HCT116 (cell line): ENCODE measurements at regions not wholly inside any gene's neighbourhood (a gene's known extent, or its start where the extent isn't known, plus 50 kb on each side); places are given as distances from the start of the nearest gene placed in this dataset.

Source experiments
- ATAC-seq: fragments of 200-7000 bp; cut with Tn5 transposase; 2 replicates; pipeline ENCODE4 v1.9.1; 2020; ENCODE audit warnings: mild to moderate bottlenecking, moderate library complexity
- BruUV-seq: library from RNA; stranded (reverse); fragments of 400-500 nt; replicated peaks from 2 replicates; lab custom pipeline; 2021; lab: Mats Ljungman, UMichigan
- CTCF ChIA-PET: fragments of 300-600 bp; sonication (Branson Sonifier 250); formaldehyde crosslinking; loops from one replicate; lab custom pipeline; 2021; ENCODE audit warnings: antibody characterized with exemption; lab: Charles Lee
- POLR2A ChIA-PET: fragments of 300-600, 350-600 bp; sonication (Branson Sonifier 250); formaldehyde crosslinking; loops from one replicate; lab custom pipeline; 2021; ENCODE audit warnings: antibody characterized with exemption; lab: Charles Lee
- RAD21 ChIA-PET, 2 experiments: fragments of 300-600 bp; sonication (Branson Sonifier 250); formaldehyde crosslinking; loops; one replicate each; lab custom pipeline; 2023; ENCODE audit warnings: low total read pairs in 2 of 2; ENCODE audit not compliant: uncharacterized antibody in 2 of 2, unreplicated experiment in 2 of 2, low non-redundant PET in 1 of 2; lab: Charles Lee
- DNase-seq: peaks from one replicate; pipeline ENCODE4 v3.0.0-alpha.2; 2010; ENCODE audit warnings: low read depth, low spot score
- H2AFZ ChIP-seq: fragments of 200-600 bp; shearing (Covaris generic), sonication (generic); 2 replicates; pipeline ENCODE4 v1.6.1; 2017; ENCODE audit warnings: low read depth, mixed run types, mixed read lengths, antibody characterized with exemption, low read length; ENCODE audit not compliant: poor library complexity, severe bottlenecking
- H3K27ac ChIP-seq: 2 replicates; pipeline ENCODE4 v1.5.1; 2012; ENCODE audit warnings: low read depth, low read length
- H3K27me3 ChIP-seq: fragments of 200-600 bp; sonication (generic); 2 replicates; pipeline ENCODE4 v1.6.1; 2016; ENCODE audit warnings: mixed run types, low read length, mixed read lengths; ENCODE audit not compliant: insufficient read depth
- H3K36me3 ChIP-seq, 2 experiments: fragments of 200-500 bp in 1 of 2; fragments of 200-600 bp in 1 of 2; sonication (Bioruptor generic) in 1 of 2; sonication (generic) in 1 of 2; 2 replicates each; pipeline versions ENCODE4 v1.5.1 to v1.6.1; 2014 to 2016; ENCODE audit warnings: low read length in 2 of 2, inconsistent platforms in 1 of 2, mixed read lengths in 1 of 2, mixed run types in 1 of 2; ENCODE audit not compliant: insufficient read depth in 2 of 2, control insufficient read depth in 1 of 2
- H3K4me1 ChIP-seq, 2 experiments: fragments of 200-600 bp in 1 of 2; sonication (generic) in 1 of 2; 2 replicates each; pipeline versions ENCODE4 v1.5.1 to v1.6.1; 2012 to 2017; ENCODE audit warnings: low read length in 2 of 2, inconsistent platforms in 1 of 2, mild to moderate bottlenecking in 1 of 2, mixed read lengths in 1 of 2, mixed run types in 1 of 2, moderate library complexity in 1 of 2; ENCODE audit not compliant: insufficient read depth in 2 of 2, control insufficient read depth in 1 of 2
- H3K4me2 ChIP-seq: fragments of 200-600 bp; sonication (generic); 2 replicates; pipeline ENCODE4 v1.6.1; 2017; ENCODE audit warnings: mixed run types, low read length, mixed read lengths
- H3K4me3 ChIP-seq, 2 experiments: fragments of 200-600 bp in 1 of 2; sonication (generic) in 1 of 2; replicated peaks in 1 of 2; 2 replicates each; pipeline ENCODE4 v1.5.1; 2011 to 2016; ENCODE audit warnings: low read length in 2 of 2, control low read depth in 1 of 2, low read depth in 1 of 2, mild to moderate bottlenecking in 1 of 2, mixed read lengths in 1 of 2, mixed run types in 1 of 2
- H3K79me2 ChIP-seq: fragments of 200-600 bp; sonication (generic); 2 replicates; pipeline ENCODE4 v1.6.1; 2017; ENCODE audit warnings: mild to moderate bottlenecking, mixed run types, low read length, moderate library complexity, mixed read lengths; ENCODE audit not compliant: insufficient read depth
- H3K9ac ChIP-seq: fragments of 200-600 bp; sonication (generic); 2 replicates; pipeline ENCODE4 v1.6.1; 2016; ENCODE audit warnings: low read length, mixed read lengths
- H3K9me2 ChIP-seq: fragments of 200-600 bp; sonication (generic), shearing (Covaris generic); 2 replicates; pipeline ENCODE4 v1.6.1; 2017; ENCODE audit warnings: mixed run types, mild to moderate bottlenecking, moderate library complexity; ENCODE audit not compliant: insufficient read depth
- H3K9me3 ChIP-seq, 2 experiments: fragments of 200-500 bp in 1 of 2; fragments of 200-600 bp in 1 of 2; sonication (Bioruptor generic) in 1 of 2; sonication (generic) in 1 of 2; 2 replicates each; pipeline ENCODE4 v1.6.1; 2014 to 2017; ENCODE audit warnings: low read length in 2 of 2, mixed read lengths in 2 of 2, inconsistent platforms in 1 of 2, low read depth in 1 of 2, mild to moderate bottlenecking in 1 of 2, mixed run types in 1 of 2, moderate library complexity in 1 of 2; ENCODE audit not compliant: control insufficient read depth in 1 of 2, insufficient read depth in 1 of 2
- H4K20me1 ChIP-seq: fragments of 200-600 bp; sonication (generic), shearing (Covaris generic); 2 replicates; pipeline ENCODE4 v1.6.1; 2017; ENCODE audit warnings: mixed run types, mild to moderate bottlenecking, moderate library complexity; ENCODE audit not compliant: insufficient read depth
- CBX3 ChIP-seq: IDR thresholded peaks from 2 replicates; pipeline ENCODE4 v1.6.1; 2012; ENCODE audit warnings: low read depth
- EGR1 ChIP-seq: IDR thresholded peaks from 2 replicates; pipeline ENCODE4 v1.6.1; 2012; ENCODE audit warnings: low read depth
- ELF1 ChIP-seq: IDR thresholded peaks from 2 replicates; pipeline ENCODE4 v1.6.1; 2012; ENCODE audit warnings: low read depth, borderline replicate concordance
- EZH2phosphoT487 ChIP-seq: fragments of 200-600 bp; IDR thresholded peaks from 2 replicates; pipeline ENCODE4 v1.6.1; 2018; ENCODE audit warnings: antibody characterized with exemption, borderline replicate concordance
- JUND ChIP-seq: IDR thresholded peaks from 2 replicates; pipeline ENCODE4 v1.6.1; 2012
- POLR2A ChIP-seq: IDR thresholded peaks from 2 replicates; pipeline ENCODE4 v1.7.0; 2011; ENCODE audit warnings: borderline replicate concordance; ENCODE audit not compliant: insufficient read depth, insufficient read length; ENCODE audit errors: extremely low read depth
- RAD21 ChIP-seq: IDR thresholded peaks from 2 replicates; pipeline ENCODE4 v1.6.1; 2012; ENCODE audit warnings: low read depth, mild to moderate bottlenecking
- SP1 ChIP-seq: IDR thresholded peaks from 2 replicates; pipeline ENCODE4 v1.6.1; 2012; ENCODE audit warnings: low read depth
- SRF ChIP-seq: IDR thresholded peaks from 2 replicates; pipeline ENCODE4 v1.6.1; 2012; ENCODE audit warnings: low read depth
- TCF7L2 ChIP-seq: IDR thresholded peaks from 2 replicates; pipeline ENCODE4 v1.7.0; 2011; ENCODE audit warnings: borderline replicate concordance, inconsistent platforms; ENCODE audit not compliant: insufficient read depth, insufficient read length; ENCODE audit errors: extremely low read depth
- YY1 ChIP-seq: IDR thresholded peaks from 2 replicates; pipeline ENCODE4 v1.6.1; 2011; ENCODE audit warnings: low read length, low read depth, moderate library complexity, mild to moderate bottlenecking; ENCODE audit not compliant: insufficient replicate concordance; ENCODE audit errors: extremely low read depth
- ZFX ChIP-seq: fragments of 450-650 bp; IDR thresholded peaks from 2 replicates; pipeline ENCODE4 v1.6.1; 2017
- intact Hi-C: fragments of 100-400 bp; cut with micrococcal nuclease; formaldehyde crosslinking; loops from 2 replicates; pipeline ENCODE4 v1.10.0; 2022
- TF ChIP-seq, protein P1 (sequence below): IDR thresholded peaks from 2 replicates; pipeline ENCODE4 v1.6.1; 2012
- TF ChIP-seq, protein P2 (sequence below): IDR thresholded peaks from 2 replicates; pipeline ENCODE4 v1.6.1; 2011; ENCODE audit warnings: mild to moderate bottlenecking, low read length, moderate library complexity; ENCODE audit not compliant: insufficient replicate concordance; ENCODE audit errors: extremely low read depth
- TF ChIP-seq, protein P3 (sequence below): IDR thresholded peaks from 2 replicates; pipeline ENCODE4 v1.6.1; 2012; ENCODE audit warnings: low read depth

DNA sequence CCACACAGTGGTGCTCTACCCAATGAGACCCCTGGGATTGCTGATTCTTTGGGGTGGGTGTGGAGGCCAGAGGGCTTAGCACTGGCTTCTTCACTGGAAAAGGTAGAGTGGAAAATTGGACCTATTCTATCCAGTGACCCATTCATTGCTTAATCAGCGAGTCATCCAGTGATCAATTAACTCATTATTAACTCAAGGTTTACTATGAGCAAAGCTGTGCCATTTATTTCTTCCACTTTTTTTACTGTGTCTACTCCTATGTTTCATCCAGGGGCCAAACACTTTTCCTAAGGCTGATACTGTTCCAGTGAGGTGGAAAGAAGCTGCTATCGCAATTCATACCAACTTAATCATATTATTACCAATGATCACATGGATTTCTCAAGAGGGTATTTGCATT is 363.9 kb downstream of the RPS6KC1 start:
- H3K79me2 ChIP-seq = no peaks in the 10 kb centered on the region
- no peak overlapping the region for H3K27ac ChIP-seq
- no peaks in the 10 kb centered on the region for H3K9me3 ChIP-seq
- H2AFZ ChIP-seq = no peak overlapping the region
- H3K27me3 ChIP-seq = peaks cover 7% of the 10 kb centered on the region; the same call in 1 of the 2 replicates
- no peaks in the 10 kb centered on the region for H4K20me1 ChIP-seq
- DNase-seq (no peak), ATAC-seq (no peak)
- no peak overlapping the region for H3K9ac ChIP-seq
- no peak overlapping the region for H3K4me2 ChIP-seq
- H3K4me3 ChIP-seq = no peak overlapping the region
- RAD21 ChIA-PET = no interaction called here
- H3K4me1 ChIP-seq = no peaks in the 10 kb centered on the region
- CTCF ChIA-PET = no interaction called here
- intact Hi-C loops = no loop called here
- POLR2A ChIA-PET = no interaction called here
- no peaks in the 10 kb centered on the region for H3K36me3 ChIP-seq
- TF ChIP-seq JUND (no peak), SP1 (no peak), YY1 (no peak), EGR1 (no peak), CBX3 (no peak), SRF (no peak), TCF7L2 (no peak), RAD21 (no peak), POLR2A (no peak), ELF1 (no peak), EZH2phosphoT487 (no peak), ZFX (no peak)
- TF ChIP-seq, protein P1, sequence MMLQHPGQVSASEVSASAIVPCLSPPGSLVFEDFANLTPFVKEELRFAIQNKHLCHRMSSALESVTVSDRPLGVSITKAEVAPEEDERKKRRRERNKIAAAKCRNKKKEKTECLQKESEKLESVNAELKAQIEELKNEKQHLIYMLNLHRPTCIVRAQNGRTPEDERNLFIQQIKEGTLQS = no peak
- TF ChIP-seq, protein P2, sequence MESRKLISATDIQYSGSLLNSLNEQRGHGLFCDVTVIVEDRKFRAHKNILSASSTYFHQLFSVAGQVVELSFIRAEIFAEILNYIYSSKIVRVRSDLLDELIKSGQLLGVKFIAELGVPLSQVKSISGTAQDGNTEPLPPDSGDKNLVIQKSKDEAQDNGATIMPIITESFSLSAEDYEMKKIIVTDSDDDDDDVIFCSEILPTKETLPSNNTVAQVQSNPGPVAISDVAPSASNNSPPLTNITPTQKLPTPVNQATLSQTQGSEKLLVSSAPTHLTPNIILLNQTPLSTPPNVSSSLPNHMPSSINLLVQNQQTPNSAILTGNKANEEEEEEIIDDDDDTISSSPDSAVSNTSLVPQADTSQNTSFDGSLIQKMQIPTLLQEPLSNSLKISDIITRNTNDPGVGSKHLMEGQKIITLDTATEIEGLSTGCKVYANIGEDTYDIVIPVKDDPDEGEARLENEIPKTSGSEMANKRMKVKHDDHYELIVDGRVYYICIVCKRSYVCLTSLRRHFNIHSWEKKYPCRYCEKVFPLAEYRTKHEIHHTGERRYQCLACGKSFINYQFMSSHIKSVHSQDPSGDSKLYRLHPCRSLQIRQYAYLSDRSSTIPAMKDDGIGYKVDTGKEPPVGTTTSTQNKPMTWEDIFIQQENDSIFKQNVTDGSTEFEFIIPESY = no peak
- TF ChIP-seq, protein P3, sequence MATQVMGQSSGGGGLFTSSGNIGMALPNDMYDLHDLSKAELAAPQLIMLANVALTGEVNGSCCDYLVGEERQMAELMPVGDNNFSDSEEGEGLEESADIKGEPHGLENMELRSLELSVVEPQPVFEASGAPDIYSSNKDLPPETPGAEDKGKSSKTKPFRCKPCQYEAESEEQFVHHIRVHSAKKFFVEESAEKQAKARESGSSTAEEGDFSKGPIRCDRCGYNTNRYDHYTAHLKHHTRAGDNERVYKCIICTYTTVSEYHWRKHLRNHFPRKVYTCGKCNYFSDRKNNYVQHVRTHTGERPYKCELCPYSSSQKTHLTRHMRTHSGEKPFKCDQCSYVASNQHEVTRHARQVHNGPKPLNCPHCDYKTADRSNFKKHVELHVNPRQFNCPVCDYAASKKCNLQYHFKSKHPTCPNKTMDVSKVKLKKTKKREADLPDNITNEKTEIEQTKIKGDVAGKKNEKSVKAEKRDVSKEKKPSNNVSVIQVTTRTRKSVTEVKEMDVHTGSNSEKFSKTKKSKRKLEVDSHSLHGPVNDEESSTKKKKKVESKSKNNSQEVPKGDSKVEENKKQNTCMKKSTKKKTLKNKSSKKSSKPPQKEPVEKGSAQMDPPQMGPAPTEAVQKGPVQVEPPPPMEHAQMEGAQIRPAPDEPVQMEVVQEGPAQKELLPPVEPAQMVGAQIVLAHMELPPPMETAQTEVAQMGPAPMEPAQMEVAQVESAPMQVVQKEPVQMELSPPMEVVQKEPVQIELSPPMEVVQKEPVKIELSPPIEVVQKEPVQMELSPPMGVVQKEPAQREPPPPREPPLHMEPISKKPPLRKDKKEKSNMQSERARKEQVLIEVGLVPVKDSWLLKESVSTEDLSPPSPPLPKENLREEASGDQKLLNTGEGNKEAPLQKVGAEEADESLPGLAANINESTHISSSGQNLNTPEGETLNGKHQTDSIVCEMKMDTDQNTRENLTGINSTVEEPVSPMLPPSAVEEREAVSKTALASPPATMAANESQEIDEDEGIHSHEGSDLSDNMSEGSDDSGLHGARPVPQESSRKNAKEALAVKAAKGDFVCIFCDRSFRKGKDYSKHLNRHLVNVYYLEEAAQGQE = no peak
- no peaks in the 10 kb centered on the region for H3K9me2 ChIP-seq
- BruUV-seq = no TSS peak
